Ecto neural progenitor cell (in vitro differentiated cells): ENCODE measurements at regions not wholly inside any gene's neighbourhood (a gene's known extent, or its start where the extent isn't known, plus 50 kb on each side); places are given as distances from the start of the nearest gene placed in this dataset.

ENCODE experiments used
- DNase-seq: peaks from one replicate; pipeline ENCODE4 v3.0.0-alpha.2; 2018; ENCODE audit warnings: low spot score

- DNase-seq = peak; percentile 56
Measured at GRCh38 chr21:35226328-35226727, 177.2 kb upstream of the RUNX1 start.

DNA sequence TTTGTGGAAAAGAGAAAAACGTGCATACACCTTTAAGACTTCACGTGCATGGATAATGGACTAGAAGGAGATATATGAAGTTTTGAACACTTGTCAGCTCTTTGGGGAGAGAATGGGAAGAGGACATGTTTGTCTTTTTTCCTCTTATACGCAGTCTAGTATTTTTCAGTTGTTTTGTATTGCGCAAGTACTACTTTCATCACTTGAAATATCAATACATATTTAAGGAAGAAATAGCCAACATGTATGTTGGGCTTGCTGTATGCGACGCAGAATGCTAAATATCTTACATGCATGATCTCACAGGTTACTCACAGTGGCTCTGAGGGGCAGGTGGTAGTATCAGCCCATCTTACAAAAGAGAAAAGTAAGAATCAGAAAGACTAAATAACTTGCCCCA, 176.5 kb upstream of the RUNX1 start:
- DNase-seq = no peak

DNA sequence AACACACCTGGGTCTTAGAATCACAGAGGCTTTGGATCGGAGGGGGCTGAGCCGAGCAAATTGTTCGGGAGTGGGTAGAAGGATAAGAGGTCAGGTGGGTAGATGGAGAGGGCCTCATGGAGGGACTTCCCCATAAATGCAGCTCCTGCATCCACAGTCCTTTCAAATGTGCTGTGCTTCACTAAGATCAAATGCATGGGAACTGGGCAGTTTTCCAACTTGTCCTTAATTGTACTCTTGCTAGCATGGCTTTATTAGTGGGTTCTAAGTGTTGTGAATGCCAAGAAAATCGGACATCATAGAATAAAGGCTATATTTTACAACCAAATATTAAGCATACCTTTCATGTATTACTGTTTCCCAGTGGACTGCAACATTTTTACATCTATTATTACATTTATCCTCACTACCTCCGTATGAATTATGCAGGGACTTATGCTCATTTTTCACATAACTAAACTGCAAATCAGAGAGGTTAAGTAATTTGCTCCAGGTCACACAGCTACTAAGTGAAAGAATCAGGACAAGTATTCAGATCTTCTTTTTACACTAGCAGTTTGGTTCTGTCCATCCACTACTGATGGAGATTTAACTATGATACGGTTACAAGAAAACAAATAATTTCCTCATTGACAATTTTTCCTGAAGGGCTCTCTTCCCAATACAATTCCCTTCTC, 174.5 kb upstream of the RUNX1 start:
- DNase-seq = no peak

DNA sequence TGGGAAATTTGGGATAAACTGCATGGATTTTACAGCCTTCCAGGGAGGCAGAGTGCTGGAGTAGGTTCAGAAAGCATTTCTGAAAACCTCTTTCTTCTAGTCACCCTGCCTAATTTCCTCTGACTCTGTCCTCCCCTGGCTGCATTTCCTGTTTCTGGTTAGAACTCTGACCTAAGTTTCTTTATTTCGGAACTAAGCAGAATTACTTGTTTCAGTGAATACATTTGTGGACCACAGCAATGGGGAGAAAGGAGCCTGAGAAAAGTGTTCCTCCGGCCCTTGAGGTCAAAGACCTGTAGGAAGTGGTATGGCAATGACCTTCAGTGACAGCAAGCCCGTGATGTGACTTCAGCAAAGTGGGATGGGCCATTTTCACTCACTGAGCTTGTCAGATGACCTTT, 173.4 kb upstream of the RUNX1 start:
- DNase-seq = no peak

DNA sequence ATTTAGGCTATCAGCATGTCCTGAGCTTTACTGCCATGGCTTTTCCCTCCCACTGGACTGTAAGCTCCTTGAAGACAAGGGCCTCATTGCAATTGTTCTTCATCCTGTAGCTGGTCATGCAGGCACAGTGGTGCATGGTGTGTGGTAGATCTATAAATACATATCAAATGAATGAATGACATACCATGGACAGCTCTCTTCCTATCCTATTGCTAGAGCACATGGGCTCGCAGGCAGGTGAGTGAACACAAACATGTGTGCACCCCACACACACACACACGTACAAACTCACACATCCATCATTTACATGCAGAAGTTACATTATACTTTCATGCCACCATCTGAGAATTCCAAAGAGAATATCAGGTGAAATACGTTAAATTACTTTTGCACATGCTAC, 172.9 kb upstream of the RUNX1 start:
- DNase-seq = no peak

DNA sequence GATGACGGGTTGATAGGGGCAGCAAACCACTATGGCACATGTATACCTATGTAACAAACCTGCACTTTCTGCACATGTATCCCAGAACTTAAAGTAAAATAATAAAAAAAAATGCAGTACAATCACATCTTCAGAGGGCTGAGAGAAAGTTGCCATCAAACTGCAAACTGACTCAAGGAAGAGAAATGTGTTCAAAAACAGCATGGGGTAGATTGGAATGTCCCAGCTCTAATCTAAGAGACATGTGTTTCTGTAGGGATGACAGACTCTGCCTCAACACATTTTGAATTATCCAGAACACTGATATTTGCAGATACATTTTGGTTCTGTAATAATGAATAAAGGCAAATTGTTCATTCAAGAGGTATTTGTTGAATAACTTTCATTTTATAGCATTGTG, 171.2 kb upstream of the RUNX1 start:
- no peak for DNase-seq

GRCh38 chr21:35219719-35220118, 170.6 kb upstream of the RUNX1 start:
- DNase-seq = no peak

GRCh38 chr21:35219291-35219690, 170.2 kb upstream of the RUNX1 start:
- DNase-seq = no peak

DNA sequence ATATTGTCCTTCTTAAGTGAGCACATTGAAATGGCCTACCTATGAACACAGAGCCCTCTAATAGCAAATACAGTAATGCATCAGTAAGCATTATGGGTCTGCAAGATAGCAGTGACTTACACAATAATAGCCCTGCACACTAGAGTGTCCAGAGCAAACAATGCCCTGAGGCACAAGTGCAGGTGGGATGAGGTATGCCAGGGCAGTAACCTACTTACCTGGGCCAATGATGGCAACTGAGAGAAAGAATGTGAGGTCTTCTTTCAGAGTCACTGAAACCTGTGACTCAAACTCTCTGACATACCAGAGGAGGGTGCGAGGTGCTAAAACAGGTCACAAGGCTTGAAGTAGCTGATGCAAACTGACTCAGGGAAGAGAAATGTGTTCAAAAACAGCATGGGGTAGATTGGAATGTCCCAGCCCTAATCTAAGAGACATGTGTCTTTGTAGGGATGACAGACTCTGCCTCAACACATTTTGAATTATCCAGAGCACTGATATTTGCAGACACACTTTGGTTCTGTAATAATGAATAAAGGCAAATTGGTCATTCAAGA, 168.5 kb upstream of the RUNX1 start:
- no peak for DNase-seq

DNA sequence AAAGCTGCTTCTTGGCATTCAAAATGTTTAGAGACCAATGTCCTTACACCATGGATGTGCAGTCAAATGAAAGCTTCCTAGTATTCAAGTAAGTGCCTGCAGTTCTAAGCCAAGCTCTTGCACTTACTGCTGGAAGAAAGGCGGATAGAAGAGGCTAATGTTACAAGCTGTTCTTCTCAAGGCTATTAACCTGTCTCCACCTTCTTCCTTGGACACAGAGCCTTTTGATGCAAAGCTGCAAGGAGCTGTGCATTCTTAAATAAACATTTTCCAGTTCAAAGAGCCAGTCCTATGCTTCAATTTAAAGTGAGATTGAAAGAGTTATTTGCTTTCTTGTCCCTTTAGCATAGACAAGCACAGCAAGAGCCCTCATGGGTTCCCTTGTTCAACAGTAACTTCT, 167.9 kb upstream of the RUNX1 start:
- DNase-seq = no peak

- no peak for DNase-seq
Measured at GRCh38 chr21:35215870-35216269, 166.8 kb upstream of the RUNX1 start.

GRCh38 chr21:35212393-35213127, 163.5 kb upstream of the RUNX1 start:
- DNase-seq = no peak

DNA sequence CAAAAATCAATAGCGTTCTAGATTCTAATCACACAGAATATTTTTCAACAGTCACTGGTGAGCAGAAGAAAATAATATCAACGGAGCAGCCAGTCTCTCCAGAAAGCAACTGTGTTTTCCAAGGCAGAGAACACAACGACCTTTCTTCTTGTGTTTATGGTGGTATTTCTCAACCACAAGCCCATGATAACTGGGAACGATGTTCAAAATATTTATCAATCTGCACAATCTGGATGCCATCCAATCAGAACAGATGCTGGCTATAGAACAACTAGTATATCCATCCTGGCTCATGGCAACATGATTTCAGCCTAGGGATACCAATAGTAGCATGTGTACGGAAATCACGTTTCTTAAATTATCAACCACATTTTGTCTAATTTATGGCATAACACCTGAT, 162.7 kb upstream of the RUNX1 start:
- no peak for DNase-seq

- no peak for DNase-seq
Measured at GRCh38 chr21:35210093-35210492, 161.0 kb upstream of the RUNX1 start.

- DNase-seq = no peak
Measured at GRCh38 chr21:35208810-35209517, 159.9 kb upstream of the RUNX1 start.

DNA sequence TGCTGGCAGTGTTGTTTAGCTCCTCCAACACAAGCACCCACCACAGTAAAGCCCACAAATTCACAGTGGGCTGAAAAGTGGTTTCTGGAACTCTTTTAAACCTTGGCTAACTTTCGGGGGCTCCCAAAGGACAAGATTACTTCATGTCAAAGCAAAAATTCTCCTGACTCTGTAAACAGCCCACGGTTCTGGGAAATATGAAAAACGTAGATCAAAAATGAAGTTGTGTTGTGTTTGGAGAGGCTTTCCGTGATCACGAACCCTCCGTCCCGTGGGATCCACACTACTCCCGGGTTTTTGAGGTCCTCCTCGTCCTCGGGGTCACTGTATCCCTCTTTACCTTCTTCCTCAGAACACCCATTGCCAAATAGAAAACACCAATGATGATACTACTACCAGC, 159.0 kb upstream of the RUNX1 start:
- no peak for DNase-seq

GRCh38 chr21:35207322-35207721, 158.2 kb upstream of the RUNX1 start:
- DNase-seq = no peak

DNA sequence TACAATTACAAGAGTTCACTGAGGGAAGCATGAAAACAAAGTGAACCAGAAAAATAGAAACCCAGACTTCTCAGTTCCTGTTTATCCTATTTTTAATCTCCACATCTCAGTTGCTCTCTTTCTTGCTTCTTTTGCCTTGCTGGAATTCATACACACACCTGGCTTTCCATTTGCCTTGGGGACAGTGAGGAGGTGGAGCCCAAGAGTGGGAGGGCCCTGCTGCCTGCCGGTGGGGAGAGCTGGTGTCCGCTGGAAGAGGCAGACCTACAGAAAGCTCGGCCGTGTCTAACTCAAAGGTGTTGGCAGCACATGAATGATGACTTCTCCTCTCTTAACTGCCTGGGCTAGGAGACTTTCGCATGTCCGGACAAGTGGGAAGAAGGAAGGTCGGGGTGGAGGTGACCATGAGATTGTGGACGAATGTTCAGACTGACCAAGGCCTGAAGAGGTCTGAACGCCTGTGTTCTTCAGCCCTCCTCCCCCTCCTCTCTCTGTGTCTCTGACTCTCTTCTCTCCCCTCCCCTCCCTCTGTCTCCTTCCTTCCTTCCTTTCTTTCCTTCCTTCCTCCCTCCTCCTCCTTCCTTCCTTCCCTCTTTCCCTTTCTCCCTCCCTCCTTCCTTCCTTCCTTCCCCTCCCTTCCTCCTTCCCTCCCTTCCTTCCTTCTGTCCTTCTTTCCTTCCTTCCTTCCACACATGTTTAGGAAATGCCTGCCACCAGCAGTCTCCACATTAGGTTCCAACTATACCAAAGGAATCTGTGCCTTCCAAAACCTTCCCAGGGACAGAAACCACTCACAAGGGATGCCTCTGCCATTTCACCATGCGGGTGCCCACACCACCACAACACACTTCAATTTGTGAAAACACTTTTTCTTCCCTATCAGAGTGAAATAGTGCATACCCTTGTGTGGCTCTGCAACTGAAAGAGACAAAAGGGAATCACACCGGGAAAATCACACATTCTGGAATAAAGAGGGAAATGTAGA, 157.3 kb upstream of the RUNX1 start:
- no peak for DNase-seq

DNA sequence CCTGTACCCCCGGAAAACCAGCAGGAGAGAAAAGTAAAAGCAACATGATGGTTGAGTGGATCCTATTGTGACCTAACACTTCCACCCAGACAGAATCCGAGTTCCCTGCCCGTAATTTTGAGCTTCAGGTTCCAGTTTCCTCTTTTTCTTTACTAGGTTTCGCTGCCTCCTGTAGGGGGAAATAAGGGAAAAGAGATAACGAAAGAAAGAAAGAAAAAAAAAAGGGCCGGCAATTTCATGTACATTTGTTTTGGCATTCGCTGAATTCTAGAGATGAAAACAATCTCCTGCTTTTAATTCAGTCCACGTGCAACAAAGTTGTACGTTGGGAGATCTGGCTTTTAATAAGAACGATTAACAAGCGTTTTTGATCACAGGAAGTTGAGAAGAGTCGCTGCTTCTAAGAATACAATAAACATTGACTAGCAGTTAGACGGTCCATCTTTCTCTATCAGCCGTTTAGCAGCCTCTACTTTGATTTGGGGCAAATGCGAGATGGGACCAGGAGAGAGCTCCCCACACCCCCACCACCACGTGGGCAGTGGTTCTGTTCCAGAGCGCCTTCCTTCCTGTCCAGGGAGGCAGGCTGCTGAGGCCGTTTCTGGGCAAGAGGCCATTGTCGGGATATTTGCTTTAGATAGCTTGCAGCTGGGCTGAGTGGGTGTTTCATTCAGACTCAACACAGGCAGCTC, 155.9 kb upstream of the RUNX1 start:
- no peak for DNase-seq

- DNase-seq = no peak
Measured at GRCh38 chr21:35204125-35204524, 155.0 kb upstream of the RUNX1 start.
